SHP77 (cell line): ENCODE measurements at regions not wholly inside any gene's neighbourhood (a gene's known extent, or its start where the extent isn't known, plus 50 kb on each side); places are given as distances from the start of the nearest gene placed in this dataset.
A peak's percentile ranks its signal among the peaks of the same experiment; 100 is the strongest.

ENCODE experiments used
- DNase-seq, 2 experiments: peaks; one replicate each; lab custom pipeline; 2025; lab: John Stamatoyannopoulos, UW

- no peak for DNase-seq
Observed at GRCh38 chr3:177300842-177301241, 103.6 kb upstream of the TBL1XR1 start.

- DNase-seq: no peak
Observed at GRCh38 chr3:177306252-177306651, 109.0 kb upstream of the TBL1XR1 start.

- DNase-seq: no peak
Observed at GRCh38 chr3:177307391-177307790, 110.1 kb upstream of the TBL1XR1 start.

- no peak for DNase-seq
Observed at GRCh38 chr3:177307826-177308225, 110.5 kb upstream of the TBL1XR1 start.

- DNase-seq: no peak
Observed at GRCh38 chr3:177308286-177308685, 111.0 kb upstream of the TBL1XR1 start.

GRCh38 chr3:177308911-177309310 lies 111.6 kb upstream of the TBL1XR1 start:
- DNase-seq: no peak

- DNase-seq: no peak
Observed at GRCh38 chr3:177312491-177312890, 115.2 kb upstream of the TBL1XR1 start.

GRCh38 chr3:177314897-177315296 lies 117.6 kb upstream of the TBL1XR1 start:
- no peak for DNase-seq

- no peak for DNase-seq
Observed at GRCh38 chr3:177317247-177317646, 120.0 kb upstream of the TBL1XR1 start.

GRCh38 chr3:177318559-177318958 lies 121.3 kb upstream of the TBL1XR1 start:
- no peak for DNase-seq

GRCh38 chr3:177320765-177321247 lies 123.5 kb upstream of the TBL1XR1 start:
- DNase-seq: no peak

GRCh38 chr3:177321819-177322218 lies 124.5 kb upstream of the TBL1XR1 start:
- DNase-seq: no peak

GRCh38 chr3:177322881-177323280 lies 125.6 kb upstream of the TBL1XR1 start:
- DNase-seq: no peak

- DNase-seq: no peak
Observed at GRCh38 chr3:177329854-177330253, 132.6 kb upstream of the TBL1XR1 start.

GRCh38 chr3:177330779-177331178 lies 133.5 kb upstream of the TBL1XR1 start:
- no peak for DNase-seq

GRCh38 chr3:177331203-177331835 lies 134.0 kb upstream of the TBL1XR1 start:
- no peak for DNase-seq

- DNase-seq: no peak
Observed at GRCh38 chr3:177332955-177333354, 135.7 kb upstream of the TBL1XR1 start.

- peak in 1 of 2 experiments; percentile 46 for DNase-seq
Observed at GRCh38 chr3:177333533-177334520, 136.5 kb upstream of the TBL1XR1 start.

- no peak for DNase-seq
Observed at GRCh38 chr3:177334803-177335202, 137.5 kb upstream of the TBL1XR1 start.

- no peak for DNase-seq
Observed at GRCh38 chr3:177335728-177336127, 138.4 kb upstream of the TBL1XR1 start.

- no peak for DNase-seq
Observed at GRCh38 chr3:177336873-177337450, 139.7 kb upstream of the TBL1XR1 start.

- DNase-seq: peak in 1 of 2 experiments; percentile 24
Observed at GRCh38 chr3:177337541-177338331, 140.5 kb upstream of the TBL1XR1 start.
